GM10248 (cell line): ENCODE measurements at regions not wholly inside any gene's neighbourhood (a gene's known extent, or its start where the extent isn't known, plus 50 kb on each side); places are given as distances from the start of the nearest gene placed in this dataset.
"Not testable (repeated sequence)": the region's sequence is repeated elsewhere in the genome, so short reads cannot be mapped to it uniquely, and the experiment has no call there.

Source experiments
- CTCF ChIA-PET: fragments of 300-600 bp; sonication (Branson Sonifier 250); formaldehyde crosslinking; extraction: SDS; loops from one replicate; lab custom pipeline; 2021; ENCODE audit warnings: antibody characterized with exemption; lab: Yijun Ruan, JAX
- POLR2A ChIA-PET: fragments of 350-650 bp; sonication (Branson Sonifier 250); formaldehyde crosslinking; extraction: SDS; loops from one replicate; lab custom pipeline; 2020; ENCODE audit warnings: antibody characterized with exemption; lab: Yijun Ruan, JAX
- DNase-seq: peaks from one replicate; pipeline ENCODE4 v3.0.0; 2012; ENCODE audit errors: extremely low spot score
- TF ChIP-seq, protein P1 (sequence below): IDR thresholded peaks from 2 replicates; pipeline ENCODE4 v1.5.1; 2012; ENCODE audit warnings: mild to moderate bottlenecking, low read depth; ENCODE audit errors: extremely low read depth, missing control alignments, control extremely low read depth

DNA sequence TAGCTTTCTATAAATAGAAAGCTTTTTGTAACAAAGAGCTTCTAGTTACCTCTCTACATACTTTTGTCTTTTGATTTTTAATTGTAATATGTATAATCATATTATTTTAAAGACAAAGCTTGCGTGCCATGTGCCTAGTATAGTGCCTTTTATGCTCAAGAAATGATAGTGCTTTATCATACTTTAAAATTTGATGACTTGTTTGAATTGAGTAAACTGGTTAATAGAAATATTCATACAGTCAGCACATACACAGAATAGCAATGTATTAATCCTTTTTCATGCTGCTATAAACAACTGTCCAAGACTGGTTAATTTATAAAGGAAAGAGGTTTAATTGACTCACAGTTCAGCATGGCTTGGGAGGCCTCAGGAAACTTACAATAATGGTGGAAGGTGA, 313.0 kb downstream of the FRK start:
- ChIA-PET CTCF (interaction anchor here (1.0 kb wide), 1 partner anchor 26 kb away, joined by 3 read pairs; no protein-coding TSS in a partner anchor), POLR2A (no interaction called here)
- TF ChIP-seq, protein P1, sequence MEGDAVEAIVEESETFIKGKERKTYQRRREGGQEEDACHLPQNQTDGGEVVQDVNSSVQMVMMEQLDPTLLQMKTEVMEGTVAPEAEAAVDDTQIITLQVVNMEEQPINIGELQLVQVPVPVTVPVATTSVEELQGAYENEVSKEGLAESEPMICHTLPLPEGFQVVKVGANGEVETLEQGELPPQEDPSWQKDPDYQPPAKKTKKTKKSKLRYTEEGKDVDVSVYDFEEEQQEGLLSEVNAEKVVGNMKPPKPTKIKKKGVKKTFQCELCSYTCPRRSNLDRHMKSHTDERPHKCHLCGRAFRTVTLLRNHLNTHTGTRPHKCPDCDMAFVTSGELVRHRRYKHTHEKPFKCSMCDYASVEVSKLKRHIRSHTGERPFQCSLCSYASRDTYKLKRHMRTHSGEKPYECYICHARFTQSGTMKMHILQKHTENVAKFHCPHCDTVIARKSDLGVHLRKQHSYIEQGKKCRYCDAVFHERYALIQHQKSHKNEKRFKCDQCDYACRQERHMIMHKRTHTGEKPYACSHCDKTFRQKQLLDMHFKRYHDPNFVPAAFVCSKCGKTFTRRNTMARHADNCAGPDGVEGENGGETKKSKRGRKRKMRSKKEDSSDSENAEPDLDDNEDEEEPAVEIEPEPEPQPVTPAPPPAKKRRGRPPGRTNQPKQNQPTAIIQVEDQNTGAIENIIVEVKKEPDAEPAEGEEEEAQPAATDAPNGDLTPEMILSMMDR, result no peak
- no peak for DNase-seq

GRCh38 chr6:115746583-115746982, 314.1 kb downstream of the FRK start:
- CTCF ChIA-PET, result interaction anchor here (1.0 kb wide), 1 partner anchor 25 kb away, joined by 3 read pairs; no protein-coding TSS in a partner anchor
- POLR2A ChIA-PET, DNase-seq: not testable (repeated sequence)

DNA sequence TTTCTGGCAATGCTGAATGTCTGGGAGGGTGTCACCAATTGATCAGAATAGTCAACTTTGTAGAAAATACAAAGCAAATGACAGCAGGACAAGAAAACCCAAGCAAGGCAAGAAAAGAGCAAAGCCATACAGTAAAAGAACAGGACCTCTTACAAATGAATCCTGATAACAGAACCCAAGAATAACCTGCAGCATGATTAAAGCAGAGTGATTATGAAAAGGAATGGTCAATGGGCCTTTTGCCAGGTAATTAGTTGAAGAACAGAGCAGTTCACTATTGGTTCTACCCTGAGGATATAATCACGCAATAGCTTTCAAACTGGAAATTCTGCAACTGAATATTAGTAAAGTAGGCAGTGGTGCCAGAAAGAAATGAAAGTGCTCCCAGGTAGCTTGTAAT, 319.8 kb downstream of the FRK start:
- TF ChIP-seq, protein P1, result no peak
- POLR2A ChIA-PET, result no interaction called here
- CTCF ChIA-PET, result interaction anchor here (1.6 to 2.1 kb wide), 2 partner anchors 8 to 56 kb away, joined by 3 to 6 read pairs; no protein-coding TSS in a partner anchor
- DNase-seq, result no peak

DNA sequence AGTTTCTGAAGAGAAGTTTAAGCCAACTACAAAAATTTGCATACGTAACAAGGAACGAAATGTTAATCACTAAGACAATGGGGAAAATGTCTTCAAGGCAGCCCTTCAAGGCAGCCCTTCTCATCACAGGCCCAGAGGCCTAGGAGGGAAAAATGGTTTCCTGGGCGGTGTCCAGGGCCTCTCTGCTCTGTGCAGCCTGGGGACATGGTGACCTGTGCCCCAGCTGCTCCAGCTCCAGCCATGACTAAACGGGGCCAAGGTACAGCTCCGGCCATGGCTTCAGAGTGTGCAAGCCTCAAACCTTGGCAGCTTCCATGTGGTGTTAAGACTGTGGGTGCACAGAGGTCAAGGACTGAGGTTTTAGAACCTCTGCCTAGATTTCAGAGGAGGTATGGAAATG, 325.1 kb downstream of the FRK start:
- DNase-seq, result no peak
- ChIA-PET POLR2A (no interaction called here), CTCF (no interaction called here)
- TF ChIP-seq, protein P1, result no peak

GRCh38 chr6:115733426-115733825, 327.3 kb downstream of the FRK start:
- no peak for DNase-seq
- TF ChIP-seq, protein P1, result no peak
- CTCF ChIA-PET, result interaction anchor here (1.0 to 2.4 kb wide), 3 partner anchors 12 to 70 kb away, joined by 3 to 7 read pairs (median 4); no protein-coding TSS in a partner anchor
- POLR2A ChIA-PET, result no interaction called here

DNA sequence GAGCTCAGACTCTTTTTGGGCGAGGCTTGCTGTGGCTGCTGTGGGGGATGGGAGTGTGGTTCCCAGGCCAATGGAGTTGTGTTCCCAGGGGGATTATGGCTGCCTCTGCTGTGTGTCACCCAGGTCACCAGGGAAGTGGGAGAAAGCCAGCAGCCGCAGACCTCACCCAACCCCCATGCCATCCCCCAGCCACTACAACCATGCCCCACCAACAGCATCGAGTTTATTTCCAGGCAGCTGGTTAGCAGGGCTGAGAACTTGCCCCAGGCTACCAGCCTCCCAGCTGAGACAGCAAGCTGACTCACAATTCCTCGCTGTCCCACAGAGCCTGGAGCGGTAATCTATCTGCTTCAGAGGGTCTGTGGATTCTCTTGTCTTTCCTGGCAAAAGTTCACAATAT, 331.7 kb downstream of the FRK start:
- TF ChIP-seq, protein P1, result no peak
- ChIA-PET CTCF (interaction anchor here (1.1 kb wide), 1 partner anchor 11 kb away, joined by 3 read pairs; no protein-coding TSS in a partner anchor), POLR2A (no interaction called here)
- no peak for DNase-seq

DNA sequence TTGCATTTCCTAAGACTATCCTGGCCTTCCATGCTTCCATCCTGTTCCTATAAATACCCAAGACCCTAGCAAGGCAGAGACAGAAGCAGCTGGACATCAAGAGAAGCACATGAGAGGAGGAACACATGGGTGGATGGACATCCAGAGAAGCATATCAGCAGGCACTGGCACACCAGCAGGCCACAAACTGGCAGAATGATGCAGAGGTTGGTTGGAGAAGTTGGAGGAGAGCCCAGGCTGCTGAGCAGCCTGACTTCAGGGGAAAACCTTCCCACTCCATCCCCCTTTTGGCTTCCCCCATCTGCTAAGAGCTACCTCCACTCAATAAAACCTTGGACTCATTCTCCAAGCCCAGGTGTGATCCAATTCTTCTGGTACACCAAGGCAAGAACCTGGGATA, 332.5 kb downstream of the FRK start:
- CTCF ChIA-PET, result interaction anchor here (1.1 kb wide), 1 partner anchor 10 kb away, joined by 3 read pairs; no protein-coding TSS in a partner anchor
- no peak for DNase-seq
- TF ChIP-seq, protein P1, result no peak
- POLR2A ChIA-PET, result no interaction called here
